Neural cell (in vitro differentiated cells): ENCODE measurements at regions not wholly inside any gene's neighbourhood (a gene's known extent, or its start where the extent isn't known, plus 50 kb on each side); places are given as distances from the start of the nearest gene placed in this dataset.
A peak's percentile ranks its signal among the peaks of the same experiment; 100 is the strongest.

Experiments used
- H2AFZ ChIP-seq: fragments of 200-600, 300-800 bp; sonication (generic), shearing (Covaris generic); 2 replicates; pipeline ENCODE4 v1.6.0; 2014; ENCODE audit warnings: low read depth, mild to moderate bottlenecking, antibody characterized with exemption, low read length, moderate library complexity
- H3F3A ChIP-seq: fragments of 200-600 bp; shearing (Covaris generic); 2 replicates; pipeline ENCODE4 v1.6.1; 2016; ENCODE audit warnings: mild to moderate bottlenecking, moderate library complexity, mixed read lengths, antibody characterized with exemption, low read length; ENCODE audit not compliant: insufficient read depth, poor library complexity, severe bottlenecking
- H3K27ac ChIP-seq: fragments of 200-600, 300-800 bp; sonication (generic), shearing (Covaris generic); 2 replicates; pipeline ENCODE4 v1.5.1; 2014; ENCODE audit warnings: mild to moderate bottlenecking, low read length, moderate library complexity
- H3K27me3 ChIP-seq: fragments of 300-800, 200-600 bp; sonication (generic), shearing (Covaris generic); 2 replicates; pipeline ENCODE4 v1.6.0; 2014; ENCODE audit warnings: mild to moderate bottlenecking, low read depth, low read length, moderate library complexity; ENCODE audit not compliant: insufficient read depth
- H3K36me3 ChIP-seq: fragments of 300-800, 200-600 bp; sonication (generic), shearing (Covaris generic); 2 replicates; pipeline ENCODE4 v1.5.1; 2014; ENCODE audit warnings: mild to moderate bottlenecking, antibody characterized with exemption, low read length, moderate library complexity; ENCODE audit not compliant: insufficient read depth
- H3K4me2 ChIP-seq: fragments of 300-800, 200-600 bp; sonication (generic), shearing (Covaris generic); 2 replicates; pipeline ENCODE4 v1.6.0; 2014; ENCODE audit warnings: mild to moderate bottlenecking, low read length
- H3K4me3 ChIP-seq: fragments of 300-800, 200-600 bp; sonication (generic), shearing (Covaris generic); 2 replicates; pipeline ENCODE4 v1.5.1; 2014; ENCODE audit warnings: mild to moderate bottlenecking, low read length, moderate library complexity
- H3K79me2 ChIP-seq: fragments of 200-600 bp; shearing (Covaris generic); replicated peaks from 2 replicates; pipeline ENCODE4 v1.6.0; 2014; ENCODE audit warnings: mild to moderate bottlenecking, low read length, moderate library complexity; ENCODE audit not compliant: insufficient read depth
- H3K9ac ChIP-seq: fragments of 300-800, 200-600 bp; sonication (generic), shearing (Covaris generic); 2 replicates; pipeline ENCODE4 v1.6.1; 2016; ENCODE audit warnings: mild to moderate bottlenecking, low read length, mixed read lengths
- H3K9me2 ChIP-seq: fragments of 200-600 bp; shearing (Covaris generic); 2 replicates; pipeline ENCODE4 v1.6.1; 2016; ENCODE audit warnings: mild to moderate bottlenecking, low read length, mixed read lengths; ENCODE audit not compliant: insufficient read depth
- H3K9me3 ChIP-seq: fragments of 200-600, 300-800 bp; sonication (generic), shearing (Covaris generic); 2 replicates; pipeline ENCODE4 v1.6.1; 2016; ENCODE audit warnings: mild to moderate bottlenecking, mixed run types, low read length, moderate library complexity, mixed read lengths
- H4K20me1 ChIP-seq: fragments of 200-600 bp; shearing (Covaris generic); 2 replicates; pipeline ENCODE4 v1.6.1; 2016; ENCODE audit warnings: mild to moderate bottlenecking, mixed run types; ENCODE audit not compliant: insufficient read depth
- CTCF ChIP-seq: fragments of 450-650 bp; IDR thresholded peaks from 2 replicates; pipeline ENCODE4 v1.5.1; 2014; ENCODE audit warnings: antibody characterized with exemption, mild to moderate bottlenecking, moderate library complexity; ENCODE audit not compliant: poor library complexity, severe bottlenecking
- EP300 ChIP-seq: fragments of 450-650 bp; conservative IDR thresholded peaks from 2 replicates; pipeline ENCODE4 v1.6.1; 2014; ENCODE audit warnings: antibody characterized with exemption, mild to moderate bottlenecking, moderate library complexity; ENCODE audit not compliant: poor library complexity, severe bottlenecking
- EZH2 ChIP-seq: fragments of 200-600, 300-800 bp; shearing (Covaris generic), sonication (generic); IDR thresholded peaks from 2 replicates; pipeline ENCODE4 v1.6.1; 2014; ENCODE audit warnings: antibody characterized with exemption, low read length, borderline replicate concordance, mild to moderate bottlenecking; ENCODE audit not compliant: insufficient read depth, poor library complexity, severe bottlenecking
- MXI1 ChIP-seq: fragments of 450-650 bp; conservative IDR thresholded peaks from 2 replicates; pipeline ENCODE4 v1.6.1; 2014; ENCODE audit warnings: antibody characterized with exemption, mild to moderate bottlenecking; ENCODE audit not compliant: poor library complexity, severe bottlenecking
- POLR2AphosphoS5 ChIP-seq: IDR thresholded peaks from 2 replicates; pipeline ENCODE4 v1.6.1; 2012
- RAD21 ChIP-seq: fragments of 450-650 bp; conservative IDR thresholded peaks from 2 replicates; pipeline ENCODE4 v1.6.1; 2014; ENCODE audit warnings: antibody characterized with exemption, mild to moderate bottlenecking, moderate library complexity
- REST ChIP-seq: IDR thresholded peaks from 2 replicates; pipeline ENCODE4 v1.6.1; 2012; ENCODE audit warnings: borderline replicate concordance
- TAF1 ChIP-seq: IDR thresholded peaks from 2 replicates; pipeline ENCODE4 v1.6.1; 2012; ENCODE audit warnings: low read depth

GRCh38 chr6:78611102-78611620, 256.2 kb upstream of the IRAK1BP1 start:
- Histone ChIP-seq H3K9me3 (no peaks in the 10 kb centered on the region), H3K4me3 (no peak overlapping the region), H3K4me2 (no peak overlapping the region), H3K9ac (no peak overlapping the region), H3K79me2 (no peaks in the 10 kb centered on the region), H3K36me3 (no peaks in the 10 kb centered on the region), H4K20me1 (no peaks in the 10 kb centered on the region), H2AFZ (no peak overlapping the region), H3F3A (no peaks in the 10 kb centered on the region), H3K27ac (no peak overlapping the region), H3K27me3 (no peaks in the 10 kb centered on the region), H3K9me2 (no peaks in the 10 kb centered on the region)
- TF ChIP-seq POLR2AphosphoS5 (peak; percentile 20), CTCF (no peak), RAD21 (no peak), REST (peak; percentile 28)

GRCh38 chr6:78611886-78612480, 255.4 kb upstream of the IRAK1BP1 start:
- no peak overlapping the region for H2AFZ ChIP-seq
- H4K20me1 ChIP-seq, result no peaks in the 10 kb centered on the region
- H3K9ac ChIP-seq, result no peak overlapping the region
- TF ChIP-seq MXI1 (no peak), REST (no peak), TAF1 (no peak), EZH2 (no peak), EP300 (no peak), POLR2AphosphoS5 (no peak), CTCF (peak; percentile 53)
- H3K4me2 ChIP-seq, result no peak overlapping the region
- no peak overlapping the region for H3K27ac ChIP-seq
- no peaks in the 10 kb centered on the region for H3F3A ChIP-seq
- H3K9me3 ChIP-seq, result no peaks in the 10 kb centered on the region
- H3K4me3 ChIP-seq, result no peak overlapping the region
- H3K9me2 ChIP-seq, result no peaks in the 10 kb centered on the region
- no peaks in the 10 kb centered on the region for H3K27me3 ChIP-seq
- no peaks in the 10 kb centered on the region for H3K79me2 ChIP-seq
- no peaks in the 10 kb centered on the region for H3K36me3 ChIP-seq
